Liver (tissue), 3 donors: ENCODE measurements at regions not wholly inside any gene's neighbourhood (a gene's known extent, or its start where the extent isn't known, plus 50 kb on each side); places are given as distances from the start of the nearest gene placed in this dataset.

Experiments used
- CTCF ChIP-seq: fragments of 150-350 bp; IDR thresholded peaks from 2 replicates; pipeline ENCODE4 v1.5.1; 2017; ENCODE audit warnings: improper control_type of control experiment, low read depth, low read length; ENCODE audit not compliant: missing input control
- GABPA ChIP-seq, 2 donors: IDR thresholded peaks in 1 of 2; conservative IDR thresholded peaks in 1 of 2; 2 replicates each; pipeline ENCODE4 v1.6.1; 2016; ENCODE audit warnings: antibody characterized with exemption in 2 of 2, mild to moderate bottlenecking in 1 of 2, moderate library complexity in 1 of 2
- JUND ChIP-seq, 2 donors: IDR thresholded peaks; 2 replicates each; pipeline ENCODE4 v1.6.1; 2016; ENCODE audit warnings: antibody characterized with exemption in 2 of 2
- RAD21 ChIP-seq, 2 donors: IDR thresholded peaks; 2 replicates each; pipeline ENCODE4 v1.6.1; 2016; ENCODE audit warnings: antibody characterized with exemption in 2 of 2, mild to moderate bottlenecking in 2 of 2
- REST ChIP-seq: IDR thresholded peaks from 2 replicates; pipeline ENCODE4 v1.6.1; 2016; ENCODE audit warnings: antibody characterized with exemption, mild to moderate bottlenecking
- SP1 ChIP-seq: IDR thresholded peaks from 2 replicates; pipeline ENCODE4 v1.6.1; 2018; ENCODE audit warnings: antibody characterized with exemption, mild to moderate bottlenecking
- TAF1 ChIP-seq: conservative IDR thresholded peaks from 2 replicates; pipeline ENCODE4 v1.6.1; 2016; ENCODE audit warnings: antibody characterized with exemption, mild to moderate bottlenecking
- YY1 ChIP-seq: IDR thresholded peaks from 2 replicates; pipeline ENCODE4 v1.6.1; 2016; ENCODE audit warnings: antibody characterized with exemption, mild to moderate bottlenecking
- TF ChIP-seq, protein P1 (sequence below): IDR thresholded peaks from 2 replicates; pipeline ENCODE4 v1.6.1; 2016; ENCODE audit warnings: antibody characterized with exemption
- TF ChIP-seq, protein P2 (sequence below): IDR thresholded peaks from 2 replicates; pipeline ENCODE4 v1.6.1; 2016; ENCODE audit warnings: antibody characterized with exemption
- donor health status: healthy.
- donor health status: healthy.

DNA sequence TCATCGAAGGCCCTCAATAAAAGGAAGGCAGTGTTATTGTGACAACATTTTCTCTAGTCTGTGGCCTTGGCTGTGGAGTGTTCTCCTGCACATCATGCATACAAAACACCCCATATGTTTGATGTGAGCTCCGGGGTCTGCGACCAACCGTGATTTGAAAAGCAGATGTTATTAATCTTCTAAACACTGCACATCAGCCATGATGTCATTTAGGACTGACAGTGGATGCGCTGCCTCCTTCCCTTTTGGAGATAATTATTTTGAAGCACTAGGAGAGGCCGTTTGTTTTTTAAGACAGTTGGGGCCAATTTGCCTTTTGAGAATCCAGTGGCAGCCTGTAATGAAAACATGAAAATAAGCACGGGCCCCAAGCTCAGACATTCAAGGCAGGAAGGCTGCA is 1041.6 kb downstream of the BCL11B start:
- TF ChIP-seq CTCF, result no peak
- TF ChIP-seq GABPA (IDR thresholded peaks at IDR 0.05 in 1 of 2, conservative IDR thresholded peaks at IDR 0.05 in 1 of 2), result no peak
- TF ChIP-seq, protein P1, sequence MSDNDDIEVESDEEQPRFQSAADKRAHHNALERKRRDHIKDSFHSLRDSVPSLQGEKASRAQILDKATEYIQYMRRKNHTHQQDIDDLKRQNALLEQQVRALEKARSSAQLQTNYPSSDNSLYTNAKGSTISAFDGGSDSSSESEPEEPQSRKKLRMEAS, result no peak
- TF ChIP-seq REST, result no peak
- no peak for TF ChIP-seq TAF1
- TF ChIP-seq YY1, result no peak
- TF ChIP-seq RAD21 (IDR thresholded peaks at IDR 0.05), result no peak
- no peak for TF ChIP-seq JUND (IDR thresholded peaks at IDR 0.05)
- no peak for TF ChIP-seq SP1
- TF ChIP-seq, protein P2, sequence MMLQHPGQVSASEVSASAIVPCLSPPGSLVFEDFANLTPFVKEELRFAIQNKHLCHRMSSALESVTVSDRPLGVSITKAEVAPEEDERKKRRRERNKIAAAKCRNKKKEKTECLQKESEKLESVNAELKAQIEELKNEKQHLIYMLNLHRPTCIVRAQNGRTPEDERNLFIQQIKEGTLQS, result no peak
